Globus pallidus (tissue), 1 donor: ENCODE measurements at regions not wholly inside any gene's neighbourhood (a gene's known extent, or its start where the extent isn't known, plus 50 kb on each side); places are given as distances from the start of the nearest gene placed in this dataset.

Source experiments
- DNase-seq: peaks from one replicate; pipeline ENCODE4 v3.0.0-alpha.2; 2015; ENCODE audit warnings: low spot score

DNA sequence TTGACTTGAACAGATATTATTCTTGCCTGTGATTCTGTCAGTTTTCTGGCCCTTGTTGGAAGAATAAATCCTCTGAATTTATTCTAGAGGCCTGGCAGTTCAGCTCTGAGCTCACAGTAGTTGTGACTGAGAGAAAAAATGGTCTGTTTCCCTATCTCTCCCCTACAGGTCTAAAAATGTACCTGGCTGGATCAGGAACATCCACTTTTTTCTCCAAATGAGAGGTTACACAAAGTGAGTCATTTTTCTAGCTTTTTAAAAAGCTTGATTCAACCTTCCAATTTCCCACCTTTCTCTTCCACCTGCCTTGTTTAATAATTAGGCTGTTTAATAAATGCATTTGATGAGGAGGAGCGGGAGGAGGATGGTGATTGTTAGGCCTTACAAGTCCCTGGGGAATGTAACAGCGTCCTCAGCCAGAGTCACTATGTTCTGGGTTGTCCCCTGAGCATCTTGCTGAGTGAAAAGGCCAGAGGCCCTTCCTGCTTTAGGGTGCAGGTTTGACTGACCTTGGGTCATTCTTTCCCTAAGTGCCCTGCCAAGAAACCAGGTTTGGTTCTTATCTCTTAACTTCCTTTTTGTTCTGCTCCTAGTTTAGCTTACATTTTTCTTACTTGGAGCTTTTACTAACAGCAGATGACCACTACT is 91.7 kb upstream of the FUT8 start:
- no peak for DNase-seq

DNA sequence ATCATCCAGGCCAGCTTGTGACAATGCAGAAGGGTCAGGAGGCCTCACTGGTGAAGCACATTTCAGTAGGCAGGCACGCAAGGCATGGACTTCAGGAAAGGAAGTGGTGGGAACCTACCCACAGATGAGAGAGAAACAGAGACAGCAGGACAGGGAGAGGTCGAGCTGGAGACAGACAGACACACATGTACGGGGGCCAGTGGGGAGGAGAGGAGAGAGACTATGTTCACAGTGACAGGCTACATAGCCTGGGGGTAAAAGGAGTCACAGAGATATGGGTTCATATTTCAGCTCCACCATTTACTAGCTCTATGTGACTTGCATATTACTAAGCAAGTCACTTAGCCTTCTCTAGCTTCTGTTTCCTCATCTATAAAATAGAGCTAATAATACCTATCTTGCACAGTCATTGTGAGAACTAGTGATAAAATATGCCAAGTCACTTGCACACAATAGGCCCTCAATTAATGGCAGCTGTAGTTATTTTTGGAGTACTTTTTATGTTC is 91.1 kb upstream of the FUT8 start:
- no peak for DNase-seq

DNA sequence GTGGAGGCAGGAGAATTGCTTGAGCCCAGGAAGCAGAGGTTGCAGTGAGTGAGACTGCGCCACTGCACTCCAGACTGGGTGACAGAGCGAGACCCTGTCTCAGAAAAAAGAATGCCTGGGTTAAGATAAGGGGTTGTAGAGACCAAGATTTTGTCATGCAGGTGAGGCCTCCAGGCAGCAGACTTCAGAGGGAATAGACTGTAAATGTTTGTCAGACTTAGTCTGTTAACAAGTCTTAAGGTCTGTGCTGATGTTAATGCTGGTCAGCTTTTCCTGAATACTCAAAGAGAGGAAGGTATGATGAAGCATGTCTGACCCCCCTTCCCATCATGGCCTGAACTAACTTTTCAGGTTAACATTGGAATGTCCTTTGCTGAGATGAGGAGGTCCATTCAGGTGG is 83.0 kb upstream of the FUT8 start:
- no peak for DNase-seq

DNA sequence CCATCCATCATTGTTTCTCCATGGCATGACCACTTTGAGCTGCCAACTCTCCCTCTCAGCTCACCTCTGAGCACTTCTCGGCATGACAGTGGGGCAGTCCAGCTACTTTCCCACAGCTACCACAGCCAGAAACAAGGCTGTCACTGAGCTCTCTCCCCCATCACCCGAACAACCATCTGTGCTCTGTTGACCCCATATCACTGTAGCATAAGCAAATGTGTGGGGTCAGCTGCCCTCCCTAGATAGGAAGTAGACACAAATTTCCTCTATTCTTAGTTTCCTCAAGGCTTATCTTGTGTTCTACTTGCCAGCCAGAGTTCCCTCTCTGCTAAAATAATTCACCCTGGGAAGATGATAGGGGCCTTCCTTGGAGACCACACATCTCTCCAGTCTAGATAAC is 82.6 kb upstream of the FUT8 start:
- DNase-seq: no peak

DNA sequence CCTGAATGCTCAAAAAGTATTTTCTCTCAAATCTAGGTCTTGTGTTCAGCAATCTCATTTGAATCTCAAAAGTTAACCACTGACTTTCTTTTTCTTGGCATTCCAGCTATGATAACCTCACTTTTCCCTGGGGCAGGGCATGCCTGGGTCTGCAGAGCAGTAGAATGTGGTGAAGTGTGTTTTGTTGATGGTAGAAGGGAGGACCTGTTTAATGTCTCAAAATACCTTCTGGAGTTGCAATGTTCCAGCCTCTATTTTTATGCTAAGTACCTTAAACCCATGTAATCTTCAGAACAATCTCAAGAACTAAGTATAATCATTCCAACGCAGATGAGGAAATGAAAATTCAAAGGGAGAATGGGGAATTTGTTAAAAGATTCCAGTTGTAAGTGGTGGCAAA is 82.1 kb upstream of the FUT8 start:
- DNase-seq: no peak

DNA sequence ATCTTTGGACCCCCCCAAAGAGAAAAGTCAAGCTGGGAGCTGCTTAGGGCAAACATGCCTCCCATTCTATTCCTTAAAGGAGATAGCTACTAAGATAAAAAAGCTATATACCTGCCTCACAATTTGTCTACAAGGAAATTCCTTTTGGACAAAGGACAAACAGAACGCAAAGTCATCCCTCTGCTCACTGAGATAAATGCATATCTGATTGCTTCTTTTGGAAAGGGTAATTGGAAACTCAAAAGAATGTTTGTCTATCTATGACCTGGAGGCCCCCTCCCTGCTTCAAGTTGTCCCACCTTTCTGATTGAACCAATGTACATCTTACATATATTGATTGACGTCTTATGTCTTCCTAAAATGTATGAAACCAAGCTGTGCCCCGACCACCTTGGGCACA is 80.9 kb upstream of the FUT8 start:
- no peak for DNase-seq

DNA sequence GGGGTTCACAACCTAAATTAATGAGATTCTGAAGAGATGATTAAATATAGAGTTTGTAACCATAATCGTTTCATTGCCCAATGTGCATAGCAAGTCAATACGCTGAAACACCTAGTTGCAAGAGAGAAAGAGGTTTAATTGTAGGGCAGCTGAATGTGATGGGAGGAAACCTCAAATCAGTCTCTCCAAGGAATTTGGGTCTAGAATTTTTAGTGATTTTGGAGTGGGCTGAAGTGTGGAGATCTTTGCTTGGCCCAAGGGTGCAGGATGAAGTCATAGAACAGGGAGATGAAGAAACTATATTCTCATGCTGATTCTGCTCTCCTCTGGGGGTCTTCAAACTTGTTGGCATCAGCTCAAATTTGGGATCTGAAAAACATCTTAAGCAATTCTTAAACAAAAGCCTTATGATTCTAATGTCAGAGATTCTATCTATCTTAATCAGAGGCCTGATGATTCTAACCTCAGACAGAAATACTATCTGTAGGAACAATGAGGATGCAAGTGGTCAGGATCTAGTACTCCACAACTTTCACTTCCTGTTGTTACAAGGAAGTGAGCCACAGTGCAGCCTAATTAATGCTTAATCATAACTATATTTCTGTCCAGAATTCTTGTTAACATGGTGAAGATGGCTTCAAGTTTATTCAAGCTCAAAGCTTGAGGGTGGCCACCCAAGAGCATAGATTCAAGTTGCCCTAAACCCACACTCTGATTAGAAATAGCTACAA is 80.2 kb upstream of the FUT8 start:
- DNase-seq: no peak

DNA sequence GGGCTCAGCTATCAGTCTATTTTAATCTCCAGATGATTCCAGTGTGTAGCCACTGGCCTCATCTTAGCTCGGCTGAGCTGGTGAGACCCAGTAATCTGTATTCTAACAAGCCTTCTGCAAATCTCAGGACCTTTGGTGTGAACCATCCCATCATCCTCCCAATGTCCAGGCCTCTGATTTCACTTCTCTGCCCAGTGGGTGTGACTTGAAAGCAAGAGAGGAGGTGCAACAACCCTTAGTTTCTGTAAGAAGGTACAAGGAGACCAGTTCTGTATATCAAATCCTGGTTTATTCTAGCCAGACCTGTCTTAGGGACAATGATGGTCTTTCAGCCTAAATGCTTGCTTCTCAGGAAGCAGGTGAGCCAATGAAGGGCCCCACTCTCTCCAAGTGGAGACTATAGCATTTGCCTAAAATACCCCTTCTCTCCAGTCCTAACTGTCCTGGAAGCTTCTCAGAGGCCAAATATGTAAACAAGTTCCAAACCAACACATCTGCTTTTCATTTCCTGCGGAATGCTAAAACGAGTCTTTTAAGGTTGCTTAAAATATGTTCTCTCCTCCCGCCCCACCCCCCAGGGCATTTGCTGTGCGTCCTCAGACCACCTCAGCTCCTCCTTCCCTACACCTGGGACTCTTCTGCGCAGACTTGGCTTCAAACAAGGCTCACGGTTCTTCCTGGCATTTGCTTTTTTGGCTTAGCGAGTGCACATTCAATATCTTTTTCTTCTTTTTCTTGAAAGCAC is 78.4 kb upstream of the FUT8 start:
- no peak for DNase-seq

DNA sequence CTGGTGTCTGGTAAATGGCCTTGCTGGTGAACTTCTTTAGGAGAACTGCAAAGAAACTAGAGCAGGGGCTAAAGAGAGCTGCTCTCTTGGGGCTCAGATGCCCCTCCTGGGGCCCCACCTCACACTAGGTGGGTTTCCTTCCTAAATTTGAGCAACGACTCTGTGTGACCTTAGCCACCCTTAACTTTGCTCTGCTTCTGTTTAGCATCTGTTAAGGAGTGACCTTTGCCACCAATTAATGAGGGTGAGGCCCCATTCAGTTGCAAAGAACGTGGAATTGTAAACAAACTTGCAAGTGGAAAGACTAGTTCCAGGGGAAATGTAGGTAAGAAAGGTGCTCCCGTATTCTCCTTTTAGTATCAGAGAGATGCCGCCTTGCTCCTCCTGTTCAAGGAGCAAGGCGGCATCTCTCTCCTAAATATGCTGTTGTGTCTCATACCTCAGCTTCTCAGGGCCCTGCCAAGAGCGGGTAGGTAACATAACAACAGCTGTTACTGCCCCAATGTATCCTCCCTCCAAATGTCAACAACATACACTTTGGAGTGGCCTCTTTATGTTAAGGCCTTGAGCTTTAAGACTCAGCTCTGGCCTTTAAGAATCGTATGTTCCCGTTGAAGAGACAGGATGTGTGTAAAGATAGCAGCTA is 77.6 kb upstream of the FUT8 start:
- no peak for DNase-seq

DNA sequence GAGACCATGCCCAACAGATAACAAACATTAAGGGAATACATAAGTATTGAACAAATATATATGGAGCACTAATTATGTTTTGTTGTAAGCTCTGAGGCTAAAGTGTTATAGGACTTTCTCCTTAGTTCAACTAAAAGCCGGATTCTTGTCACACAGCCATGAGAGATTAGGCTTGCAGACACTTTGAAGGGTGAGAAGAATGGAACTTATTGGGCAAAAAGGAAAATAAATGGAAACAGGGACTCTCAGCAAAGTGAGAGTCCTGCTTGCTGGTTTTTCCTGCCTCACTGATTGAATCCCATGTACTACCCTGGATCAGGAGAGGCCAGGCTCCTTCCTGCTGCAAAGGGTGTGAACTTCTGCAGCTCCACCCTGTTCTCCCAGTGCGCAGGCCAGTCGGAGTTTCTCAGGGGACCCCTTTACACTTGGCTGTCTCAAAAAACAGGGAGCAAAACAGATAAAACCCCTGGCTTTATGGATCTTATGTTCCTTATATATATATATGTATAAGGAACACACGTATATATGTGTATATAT is 77.1 kb upstream of the FUT8 start:
- no peak for DNase-seq

DNA sequence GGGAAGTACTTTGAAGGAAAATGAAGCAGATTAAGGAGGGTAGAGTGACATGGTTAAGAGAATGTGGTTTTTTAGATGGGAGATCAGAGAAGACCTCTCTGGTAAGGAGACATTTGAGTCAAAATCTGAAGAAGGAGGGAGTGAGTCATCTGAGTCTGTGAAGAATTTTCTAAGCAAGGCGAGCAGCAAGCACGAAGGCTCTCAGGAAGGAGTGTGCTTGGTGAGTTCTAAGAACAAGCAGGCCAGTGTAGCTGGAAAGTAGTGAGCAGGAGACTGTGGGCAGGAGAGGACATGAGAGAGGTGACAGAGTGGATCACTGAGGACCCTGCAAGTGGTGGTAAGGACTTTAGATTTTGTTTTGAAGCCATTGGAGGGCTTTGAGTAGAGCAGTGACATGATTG is 76.3 kb upstream of the FUT8 start:
- DNase-seq: no peak

DNA sequence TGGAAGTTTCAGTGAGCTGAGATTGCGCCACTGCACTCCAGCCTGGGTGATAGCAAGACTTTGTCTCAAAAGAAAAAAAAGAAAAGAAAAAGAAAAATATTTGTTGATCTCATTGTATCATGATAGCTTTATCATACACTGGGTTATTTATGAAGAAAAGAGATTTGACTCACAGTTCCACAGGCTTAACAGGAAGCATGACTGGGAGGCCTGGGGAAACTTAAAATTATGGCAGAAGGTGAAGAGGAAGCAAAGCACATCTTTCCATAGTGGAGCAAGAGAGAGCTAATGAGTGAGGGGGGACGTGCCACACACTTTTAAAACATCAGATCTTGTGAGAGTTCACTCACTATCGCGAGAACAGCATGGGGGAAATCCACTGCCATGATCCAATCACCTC is 72.7 kb upstream of the FUT8 start:
- no peak for DNase-seq

DNA sequence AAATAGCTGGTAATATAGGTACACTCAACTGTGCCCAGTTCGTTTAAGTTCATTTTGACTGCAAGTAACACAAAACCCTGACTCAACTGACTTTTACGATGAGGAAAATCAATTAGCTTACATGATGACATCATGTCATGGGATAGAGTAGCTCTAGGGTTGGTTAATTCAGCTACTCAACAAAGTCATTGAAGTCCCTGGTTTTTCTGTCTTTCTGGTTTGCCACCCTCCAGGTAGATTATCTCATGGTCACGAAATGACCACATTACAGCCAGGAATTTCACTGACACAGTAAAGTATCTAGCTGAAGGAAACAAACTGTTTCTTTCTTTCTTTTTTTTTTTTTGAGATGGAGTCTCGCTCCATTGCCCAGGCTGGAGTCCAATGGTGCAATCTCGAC is 68.5 kb upstream of the FUT8 start:
- no peak for DNase-seq

DNA sequence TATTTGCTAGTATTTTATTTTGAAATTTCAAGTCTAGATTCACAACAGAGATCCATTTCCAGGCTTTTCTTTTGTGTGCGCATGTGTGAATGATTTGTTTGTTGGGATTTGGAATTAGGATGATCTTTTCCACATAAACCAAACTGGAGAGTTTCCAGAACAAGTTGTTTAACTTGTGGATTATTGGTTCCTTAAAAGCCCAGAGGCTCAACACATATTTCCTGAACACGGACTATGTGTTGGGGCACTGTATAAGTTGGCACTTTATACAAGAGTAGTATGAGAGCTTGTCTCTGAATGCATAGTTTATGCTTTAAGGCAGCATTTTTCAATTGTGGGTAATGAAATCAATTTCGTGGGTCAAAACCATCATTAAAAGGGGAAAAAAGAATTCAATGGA is 67.3 kb upstream of the FUT8 start:
- DNase-seq: no peak

DNA sequence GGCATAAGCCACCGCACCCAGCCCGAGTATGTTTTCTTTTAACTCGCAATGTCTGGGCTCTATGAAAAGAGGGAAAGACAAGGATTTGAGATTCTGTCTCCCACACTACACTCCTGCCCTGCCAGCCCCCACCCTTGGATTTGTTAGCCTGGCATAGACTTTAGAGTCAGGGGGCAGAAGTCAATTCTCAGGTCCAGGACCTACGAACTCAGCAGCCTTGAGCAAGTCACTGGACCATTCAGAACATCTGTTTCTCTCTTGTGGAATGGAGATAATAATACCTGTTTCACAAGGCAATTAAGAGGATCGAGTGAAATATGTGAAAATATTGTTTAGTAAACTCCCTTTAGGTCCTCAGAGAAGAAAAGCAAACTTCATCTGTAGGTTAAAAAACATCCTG is 66.1 kb upstream of the FUT8 start:
- no peak for DNase-seq

DNA sequence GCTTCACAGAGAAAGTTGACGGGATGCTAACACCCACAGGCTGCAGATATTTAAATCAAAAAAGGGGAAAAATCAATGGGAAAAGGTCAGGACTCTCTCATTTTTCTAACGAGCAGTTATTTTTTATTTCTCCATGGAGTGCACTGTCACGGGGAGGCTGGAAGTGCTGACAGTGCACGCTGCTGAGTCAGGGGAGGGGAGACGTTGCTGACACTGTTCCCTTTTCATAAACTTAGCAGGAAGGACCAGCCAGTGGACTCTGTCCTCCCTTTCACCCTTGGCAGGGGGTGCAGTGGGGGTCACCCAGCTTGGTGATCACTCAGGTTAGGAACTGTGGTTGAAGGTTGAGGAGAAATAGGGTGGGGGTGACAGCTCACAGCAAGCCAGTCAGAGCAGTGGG is 65.6 kb upstream of the FUT8 start:
- DNase-seq: no peak

DNA sequence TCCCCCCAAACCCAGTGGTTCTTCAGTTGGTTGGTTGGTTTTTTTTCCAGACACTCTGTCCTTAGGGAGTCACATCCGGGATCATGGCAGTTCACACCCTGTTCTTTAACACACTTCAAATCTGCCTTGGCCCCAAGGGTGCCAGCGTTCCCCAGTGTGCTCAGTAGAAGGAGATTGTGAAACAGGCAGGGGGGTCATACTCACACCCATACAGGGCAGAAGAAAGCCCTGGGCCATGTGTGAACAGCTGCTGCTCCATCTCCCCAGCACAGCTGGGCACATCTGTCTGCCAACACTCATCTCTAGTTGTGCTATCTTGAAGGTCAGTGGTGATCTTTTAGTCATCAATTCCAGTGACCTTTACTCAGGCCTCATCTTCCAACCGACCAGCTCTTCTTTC is 64.4 kb upstream of the FUT8 start:
- DNase-seq: no peak

DNA sequence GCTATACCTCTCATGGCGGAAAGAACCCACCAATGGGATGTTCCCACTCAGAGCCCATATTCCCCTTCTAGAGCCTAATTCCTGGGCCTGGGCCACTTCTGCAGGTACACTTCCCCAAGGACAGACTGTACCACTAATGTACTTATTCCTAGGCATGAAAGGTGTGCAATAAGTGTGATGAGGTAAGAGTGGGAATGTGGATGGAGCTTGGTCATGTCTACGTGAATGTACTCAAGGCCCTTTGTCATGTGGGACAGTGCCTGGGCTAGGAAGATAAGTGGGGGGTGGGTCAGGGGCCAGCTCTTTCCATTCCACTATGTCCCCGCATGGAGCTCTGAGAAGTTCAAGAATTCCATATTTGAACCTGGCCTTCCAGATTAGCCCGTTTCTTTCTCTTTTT is 63.4 kb upstream of the FUT8 start:
- DNase-seq: no peak

DNA sequence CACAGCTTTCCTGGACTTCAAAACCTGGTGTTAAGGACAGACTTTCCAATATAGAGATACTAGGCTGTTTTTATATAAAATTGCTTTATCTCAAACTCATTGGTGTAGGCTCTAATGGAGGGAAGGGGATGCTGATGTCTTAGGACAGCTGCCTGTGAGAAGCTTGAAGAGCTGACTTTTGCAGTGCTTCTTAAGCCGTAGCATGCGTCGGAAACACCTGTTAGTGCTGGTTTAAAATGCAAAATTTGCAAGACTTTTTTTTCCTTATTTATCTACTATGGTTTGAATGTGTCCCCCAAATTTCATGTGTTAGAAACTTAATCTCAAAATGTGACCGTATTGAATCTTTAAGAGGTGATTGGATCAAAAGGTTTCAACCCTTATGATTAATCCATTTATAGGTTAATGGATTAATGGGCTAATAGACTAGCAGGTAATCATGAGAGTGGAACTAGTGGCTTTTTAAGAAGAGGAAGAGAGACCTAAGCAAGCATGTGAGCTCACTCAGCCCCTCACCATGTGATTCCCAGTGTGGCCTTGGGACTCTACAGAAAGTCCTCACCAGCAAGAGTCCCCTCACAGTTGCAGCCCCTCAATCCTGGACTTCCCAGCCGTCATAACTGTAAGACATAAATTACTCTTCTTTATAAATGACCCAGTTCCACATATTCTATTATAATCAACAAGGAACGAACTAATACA is 60.9 kb upstream of the FUT8 start:
- no peak for DNase-seq

DNA sequence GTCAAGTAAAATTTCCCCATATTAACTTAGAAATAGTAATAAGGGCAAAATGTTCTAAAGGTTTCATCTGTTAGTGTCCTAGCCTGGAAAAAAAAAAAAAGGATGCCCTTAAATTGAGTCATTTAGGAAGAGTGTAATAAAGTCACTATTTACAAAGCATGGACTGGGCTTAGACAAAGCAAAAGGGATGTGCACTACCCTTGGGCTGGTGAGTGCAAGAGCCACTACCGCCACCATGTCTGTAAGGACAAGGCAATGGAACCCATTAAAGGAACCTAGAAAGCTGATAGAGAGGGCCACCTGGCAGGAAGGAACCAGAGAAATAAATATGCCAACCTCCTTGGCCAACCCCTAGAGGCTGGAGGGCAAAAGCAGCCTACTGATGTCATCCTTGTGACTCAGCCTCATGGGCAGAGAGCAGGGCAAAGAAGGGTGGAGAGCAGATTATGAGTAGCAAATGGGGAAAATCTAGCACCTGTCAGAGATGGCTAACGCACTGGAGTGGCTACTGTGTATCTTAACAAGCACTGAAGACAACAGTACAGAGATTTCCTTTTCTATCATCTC is 59.5 kb upstream of the FUT8 start:
- DNase-seq: no peak

DNA sequence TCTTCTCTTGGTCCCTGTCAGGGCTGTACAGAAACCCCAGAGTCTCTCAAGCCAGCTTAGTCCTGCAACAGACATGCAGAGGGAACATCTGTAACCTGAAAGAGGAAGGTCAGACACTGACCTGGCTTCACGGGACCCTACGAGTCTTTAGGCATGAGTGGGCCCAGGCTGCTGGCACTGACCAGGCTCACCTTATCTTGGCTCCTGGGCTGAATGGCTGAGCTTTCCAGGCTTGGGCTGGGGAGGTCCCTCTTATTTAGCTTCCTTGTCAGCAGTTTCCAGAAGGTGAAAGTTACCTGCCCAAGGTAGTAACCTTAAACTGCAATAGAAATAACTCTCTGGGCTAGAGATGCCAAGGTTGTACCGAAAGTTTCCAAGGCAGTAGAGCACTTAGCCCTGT is 58.4 kb upstream of the FUT8 start:
- DNase-seq: no peak

DNA sequence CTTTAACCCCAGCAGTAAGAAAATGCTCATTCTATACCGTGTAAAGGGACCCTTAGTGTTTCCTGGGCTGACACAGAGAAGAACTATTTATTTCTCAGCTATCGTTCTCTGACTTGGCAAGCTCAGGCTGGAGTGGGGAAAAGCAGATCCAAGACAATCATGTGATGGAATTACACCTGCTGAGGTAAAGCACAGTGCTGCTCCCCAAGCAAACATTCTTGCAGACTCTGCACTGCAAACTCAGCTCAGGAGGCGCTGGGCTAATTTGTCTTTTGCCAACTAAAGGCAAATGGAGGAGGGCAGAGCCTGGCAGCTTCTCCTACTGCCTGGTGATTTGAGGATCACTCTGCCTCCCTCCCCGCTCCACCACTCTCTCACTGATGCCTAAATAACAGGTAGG is 57.8 kb upstream of the FUT8 start:
- no peak for DNase-seq
